Gastroesophageal sphincter (tissue), 3 donors: ENCODE measurements at regions not wholly inside any gene's neighbourhood (a gene's known extent, or its start where the extent isn't known, plus 50 kb on each side); places are given as distances from the start of the nearest gene placed in this dataset.

ENCODE experiments used
- CTCF ChIP-seq, 4 experiments: fragments of 200-600 bp in 2 of 4; fragments of 450-650 bp in 2 of 4; sonication (generic) in 1 of 4; IDR thresholded peaks; one replicate each; pipeline ENCODE4 v1.5.1; 2017 to 2019; ENCODE audit warnings: antibody characterized with exemption in 4 of 4, mild to moderate bottlenecking in 2 of 4, moderate library complexity in 2 of 4
- POLR2A ChIP-seq, 2 donors: fragments of 450-650 bp; IDR thresholded peaks; one replicate each; pipeline ENCODE4 v1.6.1; 2017; ENCODE audit warnings: antibody characterized with exemption in 2 of 2, mild to moderate bottlenecking in 2 of 2, moderate library complexity in 1 of 2
- POLR2AphosphoS5 ChIP-seq: sonication (generic); formaldehyde crosslinking; IDR thresholded peaks from one replicate; pipeline ENCODE4 v1.6.1; 2017; ENCODE audit warnings: antibody characterized with exemption

GRCh38 chr3:187518207-187518606, 150.0 kb downstream of the RTP4 start:
- TF ChIP-seq CTCF (IDR thresholded peaks at IDR 0.05) (no peak), POLR2AphosphoS5 (no peak), POLR2A (IDR thresholded peaks at IDR 0.05) (no peak)
